H1 (cell line): ENCODE measurements at regions not wholly inside any gene's neighbourhood (a gene's known extent, or its start where the extent isn't known, plus 50 kb on each side); places are given as distances from the start of the nearest gene placed in this dataset.

Experiments used
- ATF2 ChIP-seq: IDR thresholded peaks from 2 replicates; pipeline ENCODE4 v1.6.1; 2012; ENCODE audit warnings: low read length, inconsistent platforms
- CTBP2 ChIP-seq: IDR thresholded peaks from 2 replicates; pipeline ENCODE4 v1.7.0; 2011; ENCODE audit warnings: borderline replicate concordance, mild to moderate bottlenecking, moderate library complexity, mixed read lengths, low read length; ENCODE audit not compliant: insufficient read depth, insufficient read length
- FOSL1 ChIP-seq: IDR thresholded peaks from 2 replicates; pipeline ENCODE4 v1.6.1; 2011; ENCODE audit warnings: mild to moderate bottlenecking, low read depth, low read length, moderate library complexity; ENCODE audit not compliant: insufficient read depth
- POLR2A ChIP-seq, 2 experiments: IDR thresholded peaks; 1 replicate in 1 of 2; 2 replicates in 1 of 2; pipeline ENCODE4 v1.6.1; 2011; ENCODE audit warnings: low read depth in 2 of 2, low read length in 2 of 2, mild to moderate bottlenecking in 2 of 2; ENCODE audit errors: control extremely low read depth in 1 of 2
- TAF7 ChIP-seq: optimal IDR thresholded peaks from 2 replicates; pipeline ENCODE3; 2011; ENCODE audit warnings: low read depth, mild to moderate bottlenecking, inconsistent platforms, low read length, moderate library complexity, borderline replicate concordance
- TBP ChIP-seq: IDR thresholded peaks from 2 replicates; pipeline ENCODE4 v1.6.1; 2011; ENCODE audit warnings: low read depth, low read length, improper control_type of control experiment

- no peak for TF ChIP-seq TAF7
- TF ChIP-seq ATF2 = no peak
- TF ChIP-seq FOSL1 = no peak
- no peak for TF ChIP-seq CTBP2
- no peak for TF ChIP-seq POLR2A (IDR thresholded peaks at IDR 0.05; ENCODE audit: control extremely low read depth in 1 of 2, low read depth in 2 of 2, low read length in 2 of 2)
- no peak for TF ChIP-seq TBP
Observed at GRCh38 chr1:98471633-98472032, 189.9 kb upstream of the SNX7 start (continued).
